LNCaP clone FGC (cell line): ENCODE measurements at regions not wholly inside any gene's neighbourhood (a gene's known extent, or its start where the extent isn't known, plus 50 kb on each side); places are given as distances from the start of the nearest gene placed in this dataset.
"Not testable (repeated sequence)": the region's sequence is repeated elsewhere in the genome, so short reads cannot be mapped to it uniquely, and the experiment has no call there.

ENCODE experiments used
- DNase-seq: peaks from one replicate; pipeline ENCODE4 v3.0.0-alpha.2; 2011; ENCODE audit warnings: low read depth
- H3K4me3 ChIP-seq: 2 replicates; pipeline ENCODE4 v1.5.1; 2011; ENCODE audit warnings: mild to moderate bottlenecking, low read depth, low read length, control low read depth
- CTCF ChIP-seq: IDR thresholded peaks from 2 replicates; pipeline ENCODE4 v1.5.1; 2012; ENCODE audit warnings: mild to moderate bottlenecking; ENCODE audit not compliant: control insufficient read depth, insufficient read depth; ENCODE audit errors: extremely low read depth

- no peak for DNase-seq
- H3K4me3 ChIP-seq, result no peak overlapping the region
- TF ChIP-seq CTCF, result no peak
These were observed 457.7 kb upstream of the TMEM132C start for GRCh38 chr12:127809275-127809674.

- no peak for TF ChIP-seq CTCF
- no peak for DNase-seq
- H3K4me3 ChIP-seq, result no peak overlapping the region
These were observed 456.9 kb upstream of the TMEM132C start for GRCh38 chr12:127810041-127810440.

GRCh38 chr12:127810459-127810858 is 456.5 kb upstream of the TMEM132C start:
- DNase-seq, H3K4me3 ChIP-seq: not testable (repeated sequence)

- no peak for TF ChIP-seq CTCF
These were observed 455.0 kb upstream of the TMEM132C start for GRCh38 chr12:127811988-127812387.

GRCh38 chr12:127813147-127813546 is 453.8 kb upstream of the TMEM132C start:
- DNase-seq, result no peak
- no peak overlapping the region for H3K4me3 ChIP-seq
- TF ChIP-seq CTCF, result no peak

More at GRCh38 chr12:127811988-127812387, 455.0 kb upstream of the TMEM132C start:
- no peak overlapping the region for H3K4me3 ChIP-seq
- DNase-seq, result no peak

- H3K4me3 ChIP-seq, result no peak overlapping the region
- no peak for DNase-seq
- no peak for TF ChIP-seq CTCF
These were observed 447.9 kb upstream of the TMEM132C start for GRCh38 chr12:127819056-127819455.

- H3K4me3 ChIP-seq, result no peak overlapping the region
- no peak for DNase-seq
- no peak for TF ChIP-seq CTCF
These were observed 446.7 kb upstream of the TMEM132C start for GRCh38 chr12:127820271-127820670.
